ENCODE measurements at regions not wholly inside any gene's neighbourhood (a gene's known extent, or its start where the extent isn't known, plus 50 kb on each side); places are given as distances from the start of the nearest gene placed in this dataset.
"Not testable (repeated sequence)": the region's sequence is repeated elsewhere in the genome, so short reads cannot be mapped to it uniquely, and the experiment has no call there.

DNA sequence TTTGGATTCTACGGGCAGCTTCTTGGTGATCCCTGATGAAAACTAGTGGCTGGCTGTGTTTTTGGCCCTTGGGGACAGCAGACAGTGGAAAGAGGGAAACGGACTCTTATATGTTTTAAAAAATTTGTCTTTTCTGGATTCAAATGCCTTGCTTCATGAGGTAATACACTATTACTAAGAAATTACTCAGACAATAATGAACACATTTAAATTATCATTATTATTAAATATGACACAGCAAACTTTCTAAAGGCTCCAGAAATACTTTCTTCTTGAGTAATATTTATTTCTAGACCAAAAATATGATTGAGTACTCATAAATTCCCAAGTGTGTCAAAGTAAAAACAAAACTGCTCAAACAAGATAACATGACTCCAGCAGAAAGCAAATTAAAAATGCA, 520.7 kb upstream of the AADAT start:
- DNase-seq (ENCODE audit: low spot score), result no peak

DNA sequence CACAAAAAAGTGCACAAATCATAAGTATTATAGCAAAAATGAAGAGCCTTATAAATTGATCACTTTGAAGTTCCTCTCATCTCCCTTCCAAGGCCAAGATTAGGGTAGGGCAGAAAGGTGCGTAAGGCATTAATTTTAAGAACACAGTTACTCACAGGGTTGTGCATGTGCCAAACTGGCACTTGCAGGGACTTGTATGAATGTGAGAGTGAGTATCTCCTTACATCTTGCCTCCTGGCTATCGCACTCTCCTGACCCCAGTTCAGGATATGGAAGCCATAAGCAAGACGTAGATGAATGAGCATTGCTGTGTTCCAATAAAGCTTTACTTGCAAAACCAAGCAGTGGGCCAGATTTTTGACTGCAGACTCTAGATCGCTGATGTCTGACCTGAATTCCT, 510.1 kb upstream of the AADAT start:
- no peak for DNase-seq (ENCODE audit: low spot score)

DNA sequence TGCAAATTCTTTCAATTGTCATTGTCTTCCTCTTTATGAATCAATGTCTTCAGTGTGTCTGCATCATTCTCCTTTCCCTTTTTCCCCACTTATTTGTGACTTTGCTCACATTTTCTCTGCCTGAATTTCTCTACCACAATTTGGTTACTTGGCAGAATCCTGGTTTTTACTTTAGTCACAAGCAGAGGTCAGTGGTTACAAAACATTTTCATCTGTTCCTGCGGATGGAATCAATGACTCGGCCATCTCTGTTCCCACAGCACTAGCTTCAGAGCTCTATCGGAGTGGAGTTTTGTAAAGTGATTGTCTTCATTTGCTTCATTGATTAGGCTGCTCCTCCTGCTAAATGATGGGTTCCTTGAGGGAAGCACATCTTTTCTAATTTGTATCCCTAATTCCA, 501.3 kb upstream of the AADAT start:
- DNase-seq (ENCODE audit: low spot score), result no peak

DNA sequence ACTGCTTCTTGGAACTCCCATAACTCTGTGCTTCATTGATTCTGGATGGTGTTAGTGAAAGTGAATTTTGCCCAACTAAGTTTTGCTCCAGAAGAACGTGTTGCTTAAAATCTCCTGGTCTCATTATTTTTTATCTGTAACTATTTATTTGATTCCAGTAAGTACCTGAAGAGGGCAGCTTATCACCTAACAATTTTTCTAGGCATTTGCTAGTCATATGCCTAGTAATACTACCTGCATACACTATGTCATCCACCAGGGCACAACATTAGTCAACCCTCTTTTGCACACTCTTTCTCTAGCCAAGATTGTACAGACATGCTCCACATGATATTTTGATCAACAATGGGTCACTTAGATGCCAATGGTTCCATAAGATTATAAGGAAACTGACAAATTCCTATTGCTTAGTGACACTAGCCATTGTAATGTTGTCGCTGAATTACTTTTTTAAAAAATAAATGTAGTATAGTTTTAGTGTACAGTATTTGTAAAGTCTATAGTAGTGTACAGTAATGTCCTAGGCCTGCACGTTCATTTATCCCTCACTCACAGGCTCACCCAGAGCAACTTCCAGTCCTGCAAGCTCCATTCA, 499.9 kb upstream of the AADAT start:
- DNase-seq (ENCODE audit: low spot score), result peak; percentile 2

DNA sequence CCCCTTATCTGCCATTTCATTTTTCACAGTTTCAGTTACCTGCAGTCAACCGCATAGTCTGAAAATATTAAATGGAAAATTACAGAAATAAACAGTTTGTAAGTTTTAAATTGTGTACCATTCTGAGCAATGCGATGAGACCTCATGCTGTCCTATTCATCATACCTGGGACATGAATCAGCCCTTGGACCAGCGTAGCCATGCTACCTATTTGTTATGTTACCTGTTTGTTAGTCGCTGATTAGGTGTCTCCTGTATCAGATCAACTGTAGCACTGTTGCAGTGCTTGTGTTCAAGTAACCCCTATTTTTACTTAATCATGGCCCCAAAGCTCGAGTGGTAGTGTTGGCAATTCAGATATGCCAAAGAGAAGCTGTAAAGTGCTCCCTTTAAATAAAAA, 492.2 kb upstream of the AADAT start:
- no peak for DNase-seq (ENCODE audit: low spot score)

DNA sequence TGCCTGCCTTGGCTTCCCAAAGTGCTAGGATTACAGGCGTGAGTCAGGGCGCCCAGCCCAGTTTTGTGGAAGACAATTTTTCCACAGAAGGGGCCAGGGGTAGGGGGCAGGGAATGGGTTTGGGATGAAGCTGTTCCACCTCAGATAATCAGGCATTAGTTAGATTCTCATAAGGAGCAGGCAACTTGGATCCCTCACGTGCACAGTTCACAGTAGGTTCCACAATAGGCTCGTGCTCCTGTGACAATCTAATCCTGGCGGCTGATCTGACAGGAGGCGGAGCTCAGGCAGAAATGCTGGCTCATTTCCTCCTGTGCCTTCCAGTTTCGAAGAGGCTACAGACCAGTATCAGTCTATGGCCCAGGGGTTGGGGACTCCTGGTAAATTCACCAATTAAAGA, 491.6 kb upstream of the AADAT start:
- no peak for DNase-seq (ENCODE audit: low spot score)

DNA sequence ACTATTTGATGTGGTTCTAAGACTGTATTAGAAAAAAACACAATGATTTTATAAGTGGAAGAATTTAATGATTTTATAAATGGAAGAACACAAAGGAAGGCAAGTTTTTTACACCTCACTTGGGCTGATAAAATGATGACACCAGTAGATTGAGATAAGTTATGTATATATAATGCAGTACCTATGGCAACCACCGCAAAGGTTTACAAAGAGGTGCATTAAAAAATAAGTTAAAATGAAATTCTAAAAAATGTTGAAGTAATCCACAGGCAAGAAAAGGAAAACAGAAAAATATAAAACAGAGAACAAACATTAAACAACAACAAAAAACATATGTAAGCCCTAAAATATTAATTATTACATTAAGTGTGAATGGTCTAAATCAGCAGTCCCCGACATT, 490.9 kb upstream of the AADAT start:
- no peak for DNase-seq (ENCODE audit: low spot score)

DNA sequence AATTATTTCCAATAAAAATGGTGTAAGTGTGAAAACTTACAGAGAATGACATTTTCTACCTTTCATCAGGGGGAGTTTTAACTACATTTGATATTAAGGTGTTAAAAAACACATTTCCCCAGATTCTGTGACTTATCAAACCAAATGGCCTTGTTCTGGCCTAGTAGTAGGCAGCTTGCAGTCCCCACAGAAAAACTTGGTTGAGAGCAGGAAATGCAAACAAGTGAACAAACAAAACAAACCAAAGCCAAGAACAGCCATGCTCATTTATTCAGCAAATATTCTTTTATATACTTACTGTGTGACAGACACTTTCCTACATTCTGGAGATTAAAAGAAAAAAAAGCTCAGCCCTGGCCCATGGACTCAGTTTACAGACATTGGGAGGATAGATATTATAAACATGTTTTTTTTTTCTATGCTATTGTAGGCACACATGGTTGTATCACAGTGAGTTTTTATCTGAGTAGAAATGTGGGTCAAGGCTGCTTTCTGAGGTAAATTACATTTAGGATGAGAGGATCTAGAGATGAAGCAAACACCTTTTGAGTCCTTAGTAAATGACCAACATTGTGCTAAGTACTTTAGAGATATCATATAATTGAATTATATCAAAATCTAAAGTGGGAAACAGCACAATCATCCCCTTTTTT, 449.2 kb upstream of the AADAT start:
- DNase-seq (ENCODE audit: low spot score), result no peak

DNA sequence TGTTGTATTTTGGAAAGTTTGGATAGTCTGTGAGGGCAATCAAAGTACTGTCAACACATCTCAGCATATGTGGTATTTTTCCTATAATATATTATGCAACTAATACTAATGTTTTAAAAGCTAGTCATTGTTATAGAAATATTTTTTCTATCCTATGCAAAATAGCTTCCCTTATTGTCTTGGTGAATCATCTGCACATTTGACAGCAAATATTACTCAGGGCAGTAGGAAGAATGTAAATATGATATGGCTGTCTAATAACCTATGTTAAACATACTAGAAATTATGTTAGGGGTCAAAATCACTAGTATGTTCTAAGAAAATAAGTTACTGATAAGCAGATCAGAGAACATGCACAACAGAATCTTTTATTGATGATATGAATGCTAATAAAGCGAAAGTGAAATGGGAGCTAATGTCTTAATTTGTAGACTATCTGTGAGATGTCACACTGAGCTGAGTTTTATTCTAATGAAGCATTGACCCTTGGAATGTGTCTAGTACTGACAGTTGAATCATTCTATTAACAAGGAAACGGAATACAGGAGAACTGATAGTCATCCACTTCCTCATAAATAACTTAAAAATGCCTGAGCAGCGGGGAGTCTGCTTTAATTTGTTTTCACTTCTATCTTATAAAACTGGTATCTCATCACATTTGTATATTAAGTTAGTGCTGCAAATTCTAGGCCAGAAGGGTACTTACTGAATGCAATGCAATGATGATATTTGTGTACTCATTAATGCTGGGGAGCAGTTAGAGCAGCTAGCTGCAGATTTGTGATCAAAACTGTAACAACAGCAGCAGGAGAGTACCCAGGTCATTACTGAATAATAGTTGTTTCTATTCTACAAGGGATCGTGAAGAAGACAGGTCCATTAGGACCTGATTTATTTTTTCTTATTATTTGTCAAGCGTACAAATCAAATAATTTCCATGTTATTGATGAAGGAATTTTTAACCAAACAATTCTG, 440.3 kb upstream of the AADAT start:
- DNase-seq (ENCODE audit: low spot score), result no peak

DNA sequence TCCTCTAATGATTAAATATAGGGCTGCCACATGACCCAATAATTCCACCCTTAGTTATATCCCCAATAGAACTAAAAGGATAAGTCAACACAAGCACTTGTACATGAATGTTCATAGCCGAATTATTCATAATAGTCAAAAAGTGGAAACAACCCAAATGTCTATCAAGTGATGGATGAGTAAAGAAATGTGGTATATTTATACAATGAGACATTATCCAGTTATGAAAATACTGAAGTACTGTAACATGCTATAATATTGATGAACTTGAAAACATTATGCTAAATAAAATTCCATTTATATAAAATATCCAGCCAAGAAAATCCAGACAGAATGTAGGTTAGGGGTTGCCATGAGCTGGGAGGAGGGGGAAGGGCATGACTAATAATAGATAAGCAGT, 436.7 kb upstream of the AADAT start:
- no peak for DNase-seq (ENCODE audit: low spot score)

DNA sequence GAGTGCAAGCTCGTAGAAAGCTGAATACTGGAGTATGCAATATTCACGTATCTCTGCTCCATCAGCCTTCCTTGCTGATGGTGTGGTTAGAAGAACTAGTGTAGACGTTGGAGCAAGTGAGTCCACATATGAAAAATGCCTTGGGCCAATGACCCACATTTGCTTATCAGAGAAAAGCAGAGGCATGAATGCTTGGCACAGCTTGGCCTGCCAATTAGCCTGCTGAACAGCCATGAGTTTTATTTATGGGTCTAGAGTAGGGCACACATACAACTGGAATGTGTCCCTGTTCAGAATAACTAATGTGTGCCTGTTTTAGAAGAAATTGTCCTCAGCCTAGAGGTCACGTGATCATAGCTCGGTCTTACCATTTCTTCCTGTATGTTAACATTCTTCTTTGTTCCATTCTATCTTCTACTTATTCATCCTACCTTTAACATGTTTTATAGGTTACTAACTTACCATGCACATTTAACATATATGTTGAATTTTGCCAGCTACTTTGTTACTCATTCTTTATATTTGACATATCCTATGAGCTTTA, 432.7 kb upstream of the AADAT start:
- no peak for DNase-seq (ENCODE audit: low spot score)

DNA sequence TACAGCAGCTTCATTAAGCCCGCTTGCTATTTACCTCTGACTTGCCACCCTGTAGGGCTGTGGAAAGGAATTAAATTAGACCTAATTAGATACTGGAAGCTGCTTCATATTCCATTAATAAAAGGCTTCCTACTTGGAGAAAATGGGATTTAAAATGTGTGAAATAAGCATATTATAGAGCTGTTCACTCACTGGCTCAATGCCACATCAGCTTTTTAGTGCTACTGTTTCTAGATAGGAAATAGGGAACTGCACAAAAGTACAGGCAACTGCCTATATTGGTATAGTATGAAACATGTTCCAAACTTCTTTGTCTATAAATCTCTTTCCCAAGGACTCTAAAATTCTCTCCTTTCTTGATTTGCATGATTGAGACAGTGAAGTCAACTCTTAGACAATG, 407.9 kb upstream of the AADAT start:
- no peak for DNase-seq (ENCODE audit: low spot score)

DNA sequence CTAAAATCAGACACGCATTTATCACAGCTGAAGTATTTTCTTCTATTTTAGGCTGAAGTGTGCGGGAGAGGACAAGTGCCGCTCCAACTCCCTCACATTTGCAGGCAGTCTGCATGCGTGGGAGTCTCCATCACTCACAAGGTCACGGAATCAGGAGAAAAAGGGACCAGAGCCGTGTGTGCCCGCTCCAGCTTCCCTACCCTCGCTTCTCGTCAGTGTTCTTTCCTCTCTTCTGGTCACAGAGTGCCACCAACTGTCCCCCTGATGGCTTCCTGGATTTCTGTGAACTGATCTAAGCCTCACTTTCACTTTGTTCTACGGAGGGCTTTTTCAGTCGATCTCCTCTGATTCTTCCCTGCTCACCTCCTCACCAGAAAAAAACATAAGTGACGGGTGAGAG, 407.4 kb upstream of the AADAT start:
- no peak for DNase-seq (ENCODE audit: low spot score)

DNA sequence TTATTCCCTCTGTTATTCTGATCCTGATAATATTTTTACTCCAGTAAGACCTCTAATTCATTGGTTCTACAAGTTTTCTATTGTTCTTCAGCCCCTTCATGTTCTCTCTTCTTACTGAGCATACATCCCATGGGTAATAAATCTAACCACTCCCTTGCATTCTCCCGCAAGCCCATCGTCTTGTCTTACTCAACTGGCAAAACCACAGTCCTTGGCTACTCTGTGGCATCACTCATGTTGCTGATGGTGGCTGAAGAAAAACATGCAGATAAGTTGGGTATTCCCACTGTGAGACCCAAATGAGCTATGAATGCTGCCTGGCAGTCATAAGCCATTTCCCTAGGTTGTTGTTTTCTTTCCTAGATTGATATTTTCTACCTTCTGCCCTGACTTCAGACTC, 402.2 kb upstream of the AADAT start:
- DNase-seq (ENCODE audit: low spot score), result no peak

DNA sequence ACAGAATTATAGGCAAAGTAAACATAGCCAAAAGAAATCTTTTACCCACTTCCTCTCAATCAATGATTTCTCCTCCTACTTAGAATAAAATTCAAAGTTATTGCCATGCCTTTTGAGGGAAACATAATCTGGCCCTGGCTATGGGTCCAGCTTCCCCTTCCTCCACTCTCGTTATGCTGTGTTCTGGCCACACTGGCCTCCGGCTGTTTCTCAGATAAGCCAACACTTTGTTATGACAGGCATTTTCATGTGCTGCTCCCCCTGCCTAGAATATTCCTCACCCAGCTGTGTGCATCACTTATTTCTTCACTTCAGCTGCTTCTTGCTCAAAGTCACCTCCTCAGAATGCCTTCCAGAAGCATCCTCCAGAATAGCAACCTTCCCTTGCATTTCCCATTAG, 386.6 kb upstream of the AADAT start:
- DNase-seq (ENCODE audit: low spot score), result no peak

DNA sequence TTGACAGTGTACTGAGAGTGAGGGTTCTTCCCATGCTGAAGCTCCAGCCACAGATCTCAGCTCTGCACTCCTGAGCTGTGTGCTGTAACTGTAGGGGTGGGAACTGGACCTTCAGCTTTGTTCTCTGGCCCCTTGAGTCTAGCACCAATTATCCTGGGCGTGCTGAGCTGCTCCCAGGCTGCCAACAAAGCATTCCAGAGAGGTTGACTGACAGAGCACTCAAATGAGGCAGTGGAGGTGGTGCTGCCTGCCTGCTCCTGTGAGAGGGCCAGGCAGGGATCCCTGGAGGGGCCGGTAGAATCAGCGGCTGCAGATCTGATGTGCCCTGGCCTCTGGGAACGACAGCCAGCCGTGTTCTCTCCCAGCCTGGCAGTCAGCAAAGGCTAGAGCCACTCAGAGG, 375.7 kb upstream of the AADAT start:
- DNase-seq (ENCODE audit: low spot score), result no peak

DNA sequence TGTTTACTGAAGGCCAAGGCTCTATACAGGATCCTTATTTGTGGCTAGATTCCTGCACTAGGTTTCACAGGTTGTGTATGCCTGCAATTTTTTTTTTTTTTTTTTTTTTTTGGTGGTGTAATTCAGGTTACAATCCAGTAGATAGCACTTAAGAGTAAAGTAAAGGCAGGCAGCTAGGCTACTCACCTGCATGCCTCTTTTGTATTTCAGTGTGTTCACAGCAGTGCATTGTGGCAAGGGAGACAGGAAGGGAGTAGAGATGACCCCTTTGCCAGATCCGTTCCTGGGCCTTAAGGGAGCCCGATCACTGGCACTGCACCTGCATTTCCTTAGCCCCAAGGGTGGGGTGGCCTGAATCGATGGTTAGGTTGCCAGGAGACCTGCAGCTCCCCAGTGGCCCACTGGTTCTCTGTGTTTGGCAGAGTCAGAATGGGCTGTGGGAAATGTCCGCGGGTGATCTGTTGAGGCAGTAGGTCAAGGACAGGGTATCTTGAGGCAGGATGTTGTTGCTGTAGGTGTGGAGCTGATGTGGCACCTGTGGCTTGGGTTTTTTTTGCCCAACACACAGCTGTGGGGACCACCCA, 374.9 kb upstream of the AADAT start:
- DNase-seq (ENCODE audit: low spot score), result no peak

DNA sequence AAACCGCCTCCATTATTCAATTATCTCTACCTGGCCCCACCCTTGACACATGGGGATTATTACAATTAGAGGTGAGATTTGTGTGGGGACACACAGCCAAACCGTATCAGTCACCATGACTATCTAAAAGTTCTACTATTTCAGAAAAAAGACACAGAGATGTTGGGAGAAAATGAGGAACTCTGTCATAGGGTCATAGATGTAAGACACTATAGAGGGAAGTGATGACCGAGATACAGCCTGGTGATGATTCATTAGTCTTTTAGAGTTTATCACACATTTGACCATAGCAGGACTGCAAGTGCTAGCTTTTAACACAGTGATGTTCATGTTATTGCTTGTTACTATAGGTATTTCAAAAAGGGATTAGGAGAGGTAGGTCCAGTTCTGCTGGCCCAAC, 357.0 kb upstream of the AADAT start:
- no peak for DNase-seq (ENCODE audit: low spot score)

DNA sequence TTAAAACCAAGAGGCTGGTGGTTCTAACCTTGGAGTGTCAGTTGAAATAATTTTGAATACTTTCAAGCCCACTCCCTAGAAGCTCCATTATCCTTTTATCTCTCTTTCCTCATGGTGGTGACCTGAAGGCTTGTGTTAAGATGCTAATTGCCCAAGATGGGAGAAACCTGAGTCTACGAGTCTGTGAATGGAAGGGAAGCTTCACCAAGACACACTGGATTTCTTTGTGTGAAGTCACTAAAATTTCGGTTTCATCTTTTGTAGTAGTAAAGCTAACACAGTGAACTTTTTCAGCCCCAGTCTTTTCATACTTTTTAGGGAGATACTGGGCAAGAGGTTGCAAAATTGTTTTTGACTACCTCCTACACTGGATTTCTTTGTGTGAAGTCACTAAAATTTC, 351.4 kb upstream of the AADAT start:
- DNase-seq (ENCODE audit: low spot score), result not testable (repeated sequence)

DNA sequence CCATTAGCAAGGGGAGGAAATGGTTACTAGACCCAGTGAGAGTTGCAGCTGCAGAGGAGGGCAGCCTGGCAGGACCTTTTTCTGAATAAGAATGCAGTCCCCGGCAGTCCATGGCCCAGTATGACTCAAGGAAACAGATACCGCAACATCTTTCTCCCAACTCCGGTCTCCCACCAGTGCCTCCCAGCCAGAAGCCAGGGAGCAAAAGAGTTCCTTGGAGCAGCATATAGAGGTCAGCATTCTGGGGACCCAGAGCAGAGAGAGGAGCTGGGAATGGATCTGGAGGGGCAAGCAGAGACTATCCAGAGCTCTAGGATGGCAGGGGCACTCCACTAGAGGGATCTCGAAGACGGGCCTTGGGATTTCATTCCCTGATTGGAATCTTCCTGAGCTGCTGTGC, 339.2 kb upstream of the AADAT start:
- no peak for DNase-seq (ENCODE audit: low spot score)

DNA sequence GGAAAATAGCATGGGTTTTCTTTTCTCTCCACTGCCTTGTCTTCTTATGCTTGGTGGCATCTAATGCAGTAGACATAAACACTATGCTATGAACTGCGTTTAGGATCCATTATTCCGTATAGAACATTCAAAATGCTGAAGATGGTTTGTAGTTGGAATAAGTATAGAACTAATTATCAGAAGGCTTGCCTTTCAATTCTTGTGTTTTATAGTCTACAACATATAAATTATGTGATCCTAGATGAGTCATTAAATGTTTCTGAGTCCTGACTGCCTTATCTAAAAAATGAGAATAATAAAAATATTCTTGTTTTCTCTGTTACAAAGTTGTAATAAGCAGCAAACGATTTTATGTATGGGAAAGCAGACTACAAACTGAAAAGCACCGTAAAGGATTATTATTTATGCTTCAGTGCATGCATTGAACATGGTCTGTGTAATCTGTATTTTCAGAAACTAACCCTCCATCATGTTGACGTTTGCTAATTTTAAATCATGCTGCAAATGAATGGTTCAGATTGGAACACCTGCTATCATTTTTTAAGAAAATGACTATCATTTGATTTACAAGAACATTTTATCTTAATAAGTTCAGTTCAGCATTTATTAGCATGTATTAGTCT, 335.9 kb upstream of the AADAT start:
- DNase-seq (ENCODE audit: low spot score), result no peak

DNA sequence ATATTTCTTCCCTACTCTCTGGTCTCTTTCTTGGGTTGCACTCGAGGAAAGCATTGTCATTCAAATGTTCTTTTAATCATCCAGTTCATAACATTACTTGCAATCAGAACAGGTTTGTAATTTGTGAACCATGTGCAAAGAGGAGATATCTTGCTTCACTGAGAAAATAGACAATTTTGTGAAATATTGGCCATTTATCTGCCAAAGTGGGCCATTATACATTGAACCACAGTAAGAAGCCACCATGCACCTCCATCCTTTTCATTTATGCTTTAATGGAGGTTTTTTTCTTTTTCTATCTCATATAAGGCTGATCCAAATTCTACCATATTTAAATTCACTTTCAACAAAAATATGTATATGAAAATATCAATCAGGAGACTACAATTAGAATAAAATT, 335.3 kb upstream of the AADAT start:
- DNase-seq (ENCODE audit: low spot score), result no peak

Data from umbilical cord (tissue), 1 donor.